Upper lobe of right lung (tissue), 1 donor: ENCODE measurements at regions not wholly inside any gene's neighbourhood (a gene's known extent, or its start where the extent isn't known, plus 50 kb on each side); places are given as distances from the start of the nearest gene placed in this dataset.

ENCODE experiments used
- ATAC-seq: fragments of 200-7000 bp; cut with Tn5 transposase; one replicate; pipeline ENCODE4 v1.9.1; 2020; ENCODE audit warnings: mild to moderate bottlenecking, moderate library complexity
- DNase-seq: peaks from one replicate; pipeline ENCODE4 v3.0.0-alpha.2; 2020
- H3K27ac ChIP-seq: fragments of 200-600 bp; one replicate; pipeline ENCODE4 v1.8.0; 2022
- H3K27me3 ChIP-seq: fragments of 200-600 bp; one replicate; pipeline ENCODE4 v1.8.0; 2022; ENCODE audit warnings: mild to moderate bottlenecking
- H3K36me3 ChIP-seq: fragments of 200-600 bp; one replicate; pipeline ENCODE4 v1.8.0; 2022
- H3K4me1 ChIP-seq: fragments of 200-600 bp; one replicate; pipeline ENCODE4 v1.8.0; 2022
- H3K4me3 ChIP-seq: fragments of 200-600 bp; one replicate; pipeline ENCODE4 v1.8.0; 2022; ENCODE audit warnings: mild to moderate bottlenecking
- H3K9me3 ChIP-seq: fragments of 200-600 bp; one replicate; pipeline ENCODE4 v1.8.0; 2022
- CTCF ChIP-seq: fragments of 200-600 bp; IDR thresholded peaks from one replicate; pipeline ENCODE4 v1.8.0; 2022; ENCODE audit warnings: antibody characterized with exemption
- intact Hi-C: fragments of 100-400 bp; cut with DNase I; formaldehyde crosslinking; loops from one replicate; pipeline ENCODE4 v1.11.0; 2022
- donor health status: DM: no; HTN: yes; CAD: no; lungs with severe emphysema.

- Histone ChIP-seq H3K36me3 (no peaks in the 10 kb centered on the region), H3K4me3 (no peak overlapping the region), H3K27me3 (no peaks in the 10 kb centered on the region), H3K9me3 (no peaks in the 10 kb centered on the region), H3K27ac (no peak overlapping the region), H3K4me1 (no peaks in the 10 kb centered on the region)
- TF ChIP-seq CTCF = no peak
- ATAC-seq (no peak), DNase-seq (no peak)
- intact Hi-C loops = no loop called here
Observed at GRCh38 chr5:30604648-30605262, 588.7 kb upstream of the CDH6 start.

DNA sequence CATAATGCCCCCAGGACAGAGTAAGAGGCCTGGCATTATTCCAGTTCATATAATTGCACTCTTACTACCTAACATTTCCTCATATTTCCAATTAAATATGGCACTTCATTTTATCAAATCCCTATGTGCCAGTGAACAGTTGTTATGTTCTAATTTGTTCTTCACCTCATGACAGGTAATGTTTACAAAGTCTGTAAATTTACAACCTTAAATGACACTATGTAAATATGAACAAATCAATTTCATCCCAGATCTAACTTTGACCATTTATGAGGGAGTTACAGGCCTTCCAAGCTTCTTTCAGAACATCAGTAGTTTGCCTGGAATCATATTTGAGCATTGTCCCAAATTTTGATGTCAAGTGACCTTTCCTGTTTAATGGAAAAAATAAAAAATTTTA, 592.6 kb upstream of the CDH6 start:
- ATAC-seq (no peak), DNase-seq (no peak)
- TF ChIP-seq CTCF = no peak
- no peaks in the 10 kb centered on the region for H3K9me3 ChIP-seq
- no peak overlapping the region for H3K4me3 ChIP-seq
- no peaks in the 10 kb centered on the region for H3K27me3 ChIP-seq
- H3K27ac ChIP-seq = no peak overlapping the region
- intact Hi-C loops = no loop called here
- H3K36me3 ChIP-seq = no peaks in the 10 kb centered on the region
- no peaks in the 10 kb centered on the region for H3K4me1 ChIP-seq

- intact Hi-C loops = no loop called here
- Histone ChIP-seq H3K4me1 (no peaks in the 10 kb centered on the region), H3K4me3 (no peak overlapping the region), H3K27ac (no peak overlapping the region), H3K9me3 (no peaks in the 10 kb centered on the region), H3K36me3 (no peaks in the 10 kb centered on the region), H3K27me3 (no peaks in the 10 kb centered on the region)
- no peak for TF ChIP-seq CTCF
- DNase-seq (no peak), ATAC-seq (no peak)
Observed at GRCh38 chr5:30596495-30597064, 596.9 kb upstream of the CDH6 start.

DNA sequence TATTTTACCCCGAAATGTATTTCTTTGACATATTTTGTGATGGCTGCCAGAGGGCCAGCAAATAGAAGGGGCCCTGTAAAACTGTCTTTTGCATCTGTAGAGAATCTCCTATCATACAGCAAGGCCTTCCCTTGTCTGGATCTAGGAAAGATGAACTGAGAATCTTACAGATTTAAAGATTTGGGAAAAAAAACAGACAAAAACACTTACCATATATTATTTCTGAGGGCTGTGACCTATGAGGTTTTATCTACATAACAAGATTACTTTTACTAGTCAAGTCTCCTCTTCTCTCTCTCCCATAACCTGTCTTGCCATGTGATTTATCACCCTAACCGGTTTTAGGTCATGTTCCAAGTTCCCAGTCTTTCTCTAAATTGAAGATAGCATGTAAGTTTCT, 599.2 kb upstream of the CDH6 start:
- Histone ChIP-seq H3K36me3 (no peaks in the 10 kb centered on the region), H3K27ac (no peak overlapping the region), H3K27me3 (no peaks in the 10 kb centered on the region), H3K4me1 (no peaks in the 10 kb centered on the region), H3K9me3 (no peaks in the 10 kb centered on the region), H3K4me3 (no peak overlapping the region)
- intact Hi-C loops = no loop called here
- DNase-seq (no peak), ATAC-seq (no peak)
- TF ChIP-seq CTCF = no peak

DNA sequence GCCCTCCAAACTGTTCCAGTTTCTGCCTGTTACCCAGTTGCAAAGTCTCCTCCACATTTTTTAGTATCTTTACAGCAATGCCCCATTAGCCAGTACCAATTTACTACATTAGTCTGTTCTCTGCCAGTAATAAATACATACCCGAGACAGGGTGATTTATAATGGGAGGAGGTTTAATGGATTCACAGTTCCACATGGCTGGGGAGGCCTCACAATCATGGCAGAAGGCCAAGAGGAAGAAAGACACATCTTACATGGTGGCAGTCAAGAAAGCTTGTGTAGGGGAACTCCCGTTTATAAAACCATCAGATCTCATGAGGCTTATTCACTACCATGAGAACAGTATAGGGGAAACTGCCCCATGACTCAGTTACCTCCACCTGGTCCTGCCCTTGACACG, 600.7 kb upstream of the CDH6 start:
- DNase-seq (no peak), ATAC-seq (no peak)
- TF ChIP-seq CTCF = no peak
- H3K4me1 ChIP-seq = no peaks in the 10 kb centered on the region
- intact Hi-C loops = no loop called here
- no peaks in the 10 kb centered on the region for H3K9me3 ChIP-seq
- H3K27me3 ChIP-seq = no peaks in the 10 kb centered on the region
- H3K27ac ChIP-seq = no peak overlapping the region
- no peaks in the 10 kb centered on the region for H3K36me3 ChIP-seq
- no peak overlapping the region for H3K4me3 ChIP-seq
